ENCODE measurements at regions not wholly inside any gene's neighbourhood (a gene's known extent, or its start where the extent isn't known, plus 50 kb on each side); places are given as distances from the start of the nearest gene placed in this dataset.

GRCh38 chr2:70036290-70036689, 51.0 kb upstream of the PCBP1 start:
- CTCF ChIA-PET: no interaction called here
- BruUV-seq (replicated peaks): no TSS peak

GRCh38 chr2:70035344-70035844, 51.9 kb upstream of the PCBP1 start:
- no peaks in the 10 kb centered on the region for H3K9me3 ChIP-seq (ENCODE audit: control insufficient read depth, insufficient read depth, low read depth, low read length)
- H3K36me3 ChIP-seq (ENCODE audit: control insufficient read depth, insufficient read depth, low read length): no peaks in the 10 kb centered on the region
- in situ Hi-C loops (cut with HindIII; ENCODE audit: low pct_unique_long_range_greater_than_20kb, low sequenced_read_pairs): no loop called here
- intact Hi-C loops (cut with micrococcal nuclease; ENCODE audit: unreplicated experiment): no loop called here
- no peak overlapping the region for H3K27ac ChIP-seq (ENCODE audit: low read length)
- no peak overlapping the region for H3K4me3 ChIP-seq (ENCODE audit: low read depth in 2 of 2, low read length in 2 of 2)
- POLR2A ChIA-PET: interaction anchor here (0.6 kb wide), 2 partner anchors 11 to 192 kb away, joined by 4 to 8 read pairs; no protein-coding TSS in a partner anchor
- ATAC-seq (peak; percentile 62), DNase-seq (ENCODE audit: low read depth, low spot score) (no peak)
- TF ChIP-seq TCF7L2 (IDR thresholded peaks at IDR 0.05; ENCODE audit: low read depth, low read length): no peak
- TF ChIP-seq CTCF (IDR thresholded peaks at IDR 0.05): no peak
- TF ChIP-seq SIN3A (IDR thresholded peaks at IDR 0.05; ENCODE audit: borderline replicate concordance, insufficient read depth, low read depth, low read length): no peak
- no peak for TF ChIP-seq REST (IDR thresholded peaks at IDR 0.05; ENCODE audit: insufficient read depth in 1 of 2, low read depth in 2 of 2, low read length in 1 of 2)
- TF ChIP-seq POLR2AphosphoS5 (IDR thresholded peaks at IDR 0.05; ENCODE audit: low read depth, low read length): no peak
- peaks cover 5% of the 10 kb centered on the region for H3K4me1 ChIP-seq (ENCODE audit: control insufficient read depth, insufficient read depth, low read length)
- H3K27me3 ChIP-seq (ENCODE audit: control insufficient read depth, insufficient read depth, low read length): no peaks in the 10 kb centered on the region
- BruUV-seq (replicated peaks): no TSS peak
- CTCF ChIA-PET: no interaction called here

More at GRCh38 chr2:70036290-70036689, 51.0 kb upstream of the PCBP1 start:
- in situ Hi-C loops (cut with HindIII; ENCODE audit: low pct_unique_long_range_greater_than_20kb, low sequenced_read_pairs) (no loop called here), intact Hi-C loops (cut with micrococcal nuclease; ENCODE audit: unreplicated experiment) (no loop called here)
- H3K9me3 ChIP-seq (ENCODE audit: control insufficient read depth, insufficient read depth, low read depth, low read length): no peaks in the 10 kb centered on the region
- H3K4me1 ChIP-seq (ENCODE audit: control insufficient read depth, insufficient read depth, low read length): peaks cover 5% of the 10 kb centered on the region
- POLR2A ChIA-PET: no interaction called here
- TF ChIP-seq TCF7L2 (IDR thresholded peaks at IDR 0.05; ENCODE audit: low read depth, low read length) (no peak), CTCF (IDR thresholded peaks at IDR 0.05) (no peak), SIN3A (IDR thresholded peaks at IDR 0.05; ENCODE audit: borderline replicate concordance, insufficient read depth, low read depth, low read length) (no peak), POLR2AphosphoS5 (IDR thresholded peaks at IDR 0.05; ENCODE audit: low read depth, low read length) (no peak), REST (IDR thresholded peaks at IDR 0.05; ENCODE audit: insufficient read depth in 1 of 2, low read depth in 2 of 2, low read length in 1 of 2) (no peak)
- H3K27me3 ChIP-seq (ENCODE audit: control insufficient read depth, insufficient read depth, low read length): no peaks in the 10 kb centered on the region
- DNase-seq (ENCODE audit: low read depth, low spot score): no peak
- ATAC-seq: no peak
- H3K36me3 ChIP-seq (ENCODE audit: control insufficient read depth, insufficient read depth, low read length): no peaks in the 10 kb centered on the region
- H3K4me3 ChIP-seq (ENCODE audit: low read depth in 2 of 2, low read length in 2 of 2): no peak overlapping the region
- no peak overlapping the region for H3K27ac ChIP-seq (ENCODE audit: low read length)

Data from Panc1 (cell line).